ENCODE measurements at regions not wholly inside any gene's neighbourhood (a gene's known extent, or its start where the extent isn't known, plus 50 kb on each side); places are given as distances from the start of the nearest gene placed in this dataset.

- TF ChIP-seq SMC3 (conservative IDR thresholded peaks at IDR 0.05; ENCODE audit: poor library complexity) (no peak), CTCF (IDR thresholded peaks at IDR 0.05; ENCODE audit: poor library complexity, severe bottlenecking) (no peak), EP300 (conservative IDR thresholded peaks at IDR 0.05; ENCODE audit: poor library complexity, severe bottlenecking) (no peak), EZH2 (IDR thresholded peaks at IDR 0.05; ENCODE audit: borderline replicate concordance, insufficient read depth, low read length, poor library complexity, severe bottlenecking) (no peak), MXI1 (conservative IDR thresholded peaks at IDR 0.05; ENCODE audit: poor library complexity, severe bottlenecking) (no peak), TAF1 (IDR thresholded peaks at IDR 0.05; ENCODE audit: low read depth) (no peak), POLR2AphosphoS5 (IDR thresholded peaks at IDR 0.05) (no peak), RAD21 (conservative IDR thresholded peaks at IDR 0.05) (no peak), REST (IDR thresholded peaks at IDR 0.05; ENCODE audit: borderline replicate concordance) (no peak)
- Histone ChIP-seq H3K27ac (ENCODE audit: low read length) (no peak overlapping the region), H3K79me2 (replicated peaks; ENCODE audit: insufficient read depth, low read length) (no peaks in the 10 kb centered on the region), H2AFZ (ENCODE audit: low read depth, low read length) (no peak overlapping the region), H3K4me3 (ENCODE audit: low read length) (no peak overlapping the region), H3K4me2 (ENCODE audit: low read length) (no peak overlapping the region), H3K9me2 (ENCODE audit: insufficient read depth, low read length) (no peaks in the 10 kb centered on the region), H3K9ac (ENCODE audit: low read length) (no peak overlapping the region), H3K27me3 (ENCODE audit: insufficient read depth, low read depth, low read length) (no peaks in the 10 kb centered on the region), H3K36me3 (ENCODE audit: insufficient read depth, low read length) (no peaks in the 10 kb centered on the region), H4K20me1 (ENCODE audit: insufficient read depth) (no peaks in the 10 kb centered on the region), H3K9me3 (ENCODE audit: low read length) (no peaks in the 10 kb centered on the region), H3F3A (ENCODE audit: insufficient read depth, low read length, poor library complexity, severe bottlenecking) (no peaks in the 10 kb centered on the region)
Measured at GRCh38 chr7:42661312-42661711, 250.6 kb downstream of the C7orf25 start.

- Histone ChIP-seq H3K27ac (ENCODE audit: low read length) (no peak overlapping the region), H3K79me2 (replicated peaks; ENCODE audit: insufficient read depth, low read length) (no peaks in the 10 kb centered on the region), H4K20me1 (ENCODE audit: insufficient read depth) (no peaks in the 10 kb centered on the region), H3K4me3 (ENCODE audit: low read length) (no peak overlapping the region), H2AFZ (ENCODE audit: low read depth, low read length) (no peak overlapping the region), H3K9me3 (ENCODE audit: low read length) (no peaks in the 10 kb centered on the region), H3K36me3 (ENCODE audit: insufficient read depth, low read length) (no peaks in the 10 kb centered on the region), H3K9me2 (ENCODE audit: insufficient read depth, low read length) (no peaks in the 10 kb centered on the region), H3K27me3 (ENCODE audit: insufficient read depth, low read depth, low read length) (no peaks in the 10 kb centered on the region), H3K9ac (ENCODE audit: low read length) (no peak overlapping the region), H3K4me2 (ENCODE audit: low read length) (no peak overlapping the region), H3F3A (ENCODE audit: insufficient read depth, low read length, poor library complexity, severe bottlenecking) (no peaks in the 10 kb centered on the region)
- TF ChIP-seq TAF1 (IDR thresholded peaks at IDR 0.05; ENCODE audit: low read depth) (no peak), SMC3 (conservative IDR thresholded peaks at IDR 0.05; ENCODE audit: poor library complexity) (no peak), CTCF (IDR thresholded peaks at IDR 0.05; ENCODE audit: poor library complexity, severe bottlenecking) (no peak), EP300 (conservative IDR thresholded peaks at IDR 0.05; ENCODE audit: poor library complexity, severe bottlenecking) (no peak), MXI1 (conservative IDR thresholded peaks at IDR 0.05; ENCODE audit: poor library complexity, severe bottlenecking) (no peak), POLR2AphosphoS5 (IDR thresholded peaks at IDR 0.05) (no peak), REST (IDR thresholded peaks at IDR 0.05; ENCODE audit: borderline replicate concordance) (no peak)
Measured at GRCh38 chr7:42650701-42651100, 261.2 kb downstream of the C7orf25 start.

Measured in neural cell (in vitro differentiated cells).